Upper lobe of right lung (tissue), 1 donor: ENCODE measurements at regions not wholly inside any gene's neighbourhood (a gene's known extent, or its start where the extent isn't known, plus 50 kb on each side); places are given as distances from the start of the nearest gene placed in this dataset.

Source experiments
- ATAC-seq: fragments of 200-7000 bp; cut with Tn5 transposase; one replicate; pipeline ENCODE4 v1.9.1; 2020; ENCODE audit warnings: mild to moderate bottlenecking, moderate library complexity
- DNase-seq: peaks from one replicate; pipeline ENCODE4 v3.0.0-alpha.2; 2020
- H3K27ac ChIP-seq: fragments of 200-600 bp; one replicate; pipeline ENCODE4 v1.8.0; 2022
- H3K27me3 ChIP-seq: fragments of 200-600 bp; one replicate; pipeline ENCODE4 v1.8.0; 2022; ENCODE audit warnings: mild to moderate bottlenecking
- H3K36me3 ChIP-seq: fragments of 200-600 bp; one replicate; pipeline ENCODE4 v1.8.0; 2022
- H3K4me1 ChIP-seq: fragments of 200-600 bp; one replicate; pipeline ENCODE4 v1.8.0; 2022
- H3K4me3 ChIP-seq: fragments of 200-600 bp; one replicate; pipeline ENCODE4 v1.8.0; 2022; ENCODE audit warnings: mild to moderate bottlenecking
- H3K9me3 ChIP-seq: fragments of 200-600 bp; one replicate; pipeline ENCODE4 v1.8.0; 2022
- intact Hi-C: fragments of 100-400 bp; cut with DNase I; formaldehyde crosslinking; loops from one replicate; pipeline ENCODE4 v1.11.0; 2022
- TF ChIP-seq, protein P1 (sequence below): fragments of 200-600 bp; IDR thresholded peaks from one replicate; pipeline ENCODE4 v1.8.0; 2022; ENCODE audit warnings: antibody characterized with exemption
- donor health status: DM: no; HTN: yes; CAD: no; lungs with severe emphysema.

- Histone ChIP-seq H3K4me3 (no peak overlapping the region), H3K27me3 (no peaks in the 10 kb centered on the region), H3K9me3 (no peaks in the 10 kb centered on the region), H3K27ac (no peak overlapping the region), H3K4me1 (no peaks in the 10 kb centered on the region), H3K36me3 (no peaks in the 10 kb centered on the region)
- DNase-seq (no peak), ATAC-seq (no peak)
- TF ChIP-seq, protein P1, sequence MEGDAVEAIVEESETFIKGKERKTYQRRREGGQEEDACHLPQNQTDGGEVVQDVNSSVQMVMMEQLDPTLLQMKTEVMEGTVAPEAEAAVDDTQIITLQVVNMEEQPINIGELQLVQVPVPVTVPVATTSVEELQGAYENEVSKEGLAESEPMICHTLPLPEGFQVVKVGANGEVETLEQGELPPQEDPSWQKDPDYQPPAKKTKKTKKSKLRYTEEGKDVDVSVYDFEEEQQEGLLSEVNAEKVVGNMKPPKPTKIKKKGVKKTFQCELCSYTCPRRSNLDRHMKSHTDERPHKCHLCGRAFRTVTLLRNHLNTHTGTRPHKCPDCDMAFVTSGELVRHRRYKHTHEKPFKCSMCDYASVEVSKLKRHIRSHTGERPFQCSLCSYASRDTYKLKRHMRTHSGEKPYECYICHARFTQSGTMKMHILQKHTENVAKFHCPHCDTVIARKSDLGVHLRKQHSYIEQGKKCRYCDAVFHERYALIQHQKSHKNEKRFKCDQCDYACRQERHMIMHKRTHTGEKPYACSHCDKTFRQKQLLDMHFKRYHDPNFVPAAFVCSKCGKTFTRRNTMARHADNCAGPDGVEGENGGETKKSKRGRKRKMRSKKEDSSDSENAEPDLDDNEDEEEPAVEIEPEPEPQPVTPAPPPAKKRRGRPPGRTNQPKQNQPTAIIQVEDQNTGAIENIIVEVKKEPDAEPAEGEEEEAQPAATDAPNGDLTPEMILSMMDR: no peak
- intact Hi-C loops: no loop called here
Measured at GRCh38 chr13:79765331-79765730, 284.4 kb downstream of the NDFIP2 start.

DNA sequence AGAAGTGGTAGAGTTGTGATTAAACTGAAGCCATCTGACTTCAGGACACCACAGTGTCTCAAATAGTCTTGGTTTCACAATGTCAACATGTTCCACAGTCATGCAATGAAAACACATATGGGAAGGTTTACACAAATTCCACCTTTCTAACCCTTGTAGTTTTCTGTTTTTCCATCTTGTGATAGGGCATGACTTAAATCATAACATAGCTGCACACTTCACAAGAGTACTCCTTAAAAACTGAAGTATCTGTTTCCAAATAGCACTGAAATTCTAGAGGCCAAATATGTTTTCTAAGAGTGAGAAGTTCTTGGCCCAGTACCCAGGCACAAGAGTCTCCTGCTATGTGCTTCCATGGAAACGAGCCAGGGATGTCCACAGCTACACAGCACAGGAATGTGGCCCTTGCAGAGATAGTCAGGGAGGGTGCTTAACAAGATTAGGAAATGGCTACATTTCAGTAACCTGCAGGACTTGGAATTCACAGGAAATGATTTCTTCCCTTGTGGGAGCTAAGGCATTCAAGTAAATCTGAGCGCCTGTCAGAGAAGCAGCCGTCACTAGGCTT lies 269.1 kb downstream of the NDFIP2 start:
- TF ChIP-seq, protein P1: no peak
- DNase-seq (no peak), ATAC-seq (peak; percentile 95)
- intact Hi-C loops: no loop called here
- Histone ChIP-seq H3K27me3 (no peaks in the 10 kb centered on the region), H3K4me3 (no peak overlapping the region), H3K27ac (no peak overlapping the region), H3K36me3 (no peaks in the 10 kb centered on the region), H3K9me3 (no peaks in the 10 kb centered on the region), H3K4me1 (peaks cover 10% of the 10 kb centered on the region)

DNA sequence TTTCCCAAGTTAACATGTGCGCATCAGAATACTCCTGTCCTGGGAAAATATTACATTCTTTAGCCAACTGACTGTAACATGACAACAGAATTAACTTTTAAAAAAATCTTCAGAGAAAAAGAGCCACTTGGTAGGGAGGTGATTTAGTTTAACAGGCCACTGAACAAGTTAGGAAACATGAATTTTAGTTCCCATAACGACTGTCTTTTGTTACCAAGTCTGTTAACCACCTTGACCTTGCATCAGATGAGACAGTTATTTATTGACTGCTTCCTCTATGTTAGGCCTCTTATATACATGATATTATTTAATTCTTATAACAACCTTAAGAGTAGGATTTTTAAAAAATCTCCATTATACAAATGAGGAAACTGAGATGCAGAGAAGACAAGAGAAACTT lies 268.6 kb downstream of the NDFIP2 start:
- intact Hi-C loops: no loop called here
- no peaks in the 10 kb centered on the region for H3K36me3 ChIP-seq
- TF ChIP-seq, protein P1: no peak
- no peaks in the 10 kb centered on the region for H3K9me3 ChIP-seq
- H3K4me1 ChIP-seq: peaks cover 10% of the 10 kb centered on the region
- no peaks in the 10 kb centered on the region for H3K27me3 ChIP-seq
- H3K4me3 ChIP-seq: no peak overlapping the region
- H3K27ac ChIP-seq: no peak overlapping the region
- ATAC-seq (no peak), DNase-seq (no peak)

DNA sequence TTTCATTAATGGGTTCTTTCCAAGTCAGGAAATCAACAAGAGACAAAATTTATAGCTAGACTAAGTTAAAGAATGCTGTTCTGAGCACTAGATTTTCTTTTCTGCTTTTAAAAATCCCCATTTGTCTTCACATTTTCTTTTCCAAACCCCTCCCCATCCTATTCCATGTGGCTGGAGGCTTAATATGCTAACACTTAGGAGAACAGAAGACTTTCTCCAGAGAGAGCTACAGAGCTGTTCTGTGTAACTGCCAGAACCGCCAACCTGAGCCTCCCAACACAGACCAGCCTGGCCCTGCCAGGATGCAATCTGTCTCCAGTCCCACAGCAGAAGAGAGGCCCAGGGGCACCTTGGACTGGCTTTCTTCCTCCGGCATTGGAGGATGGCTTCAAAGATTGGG lies 264.1 kb downstream of the NDFIP2 start:
- Histone ChIP-seq H3K27me3 (no peaks in the 10 kb centered on the region), H3K27ac (no peak overlapping the region), H3K4me3 (no peak overlapping the region), H3K36me3 (no peaks in the 10 kb centered on the region), H3K4me1 (peaks cover 10% of the 10 kb centered on the region), H3K9me3 (no peaks in the 10 kb centered on the region)
- DNase-seq (no peak), ATAC-seq (no peak)
- TF ChIP-seq, protein P1: no peak
- intact Hi-C loops: no loop called here

GRCh38 chr13:79742923-79743322 lies 262.0 kb downstream of the NDFIP2 start:
- Histone ChIP-seq H3K9me3 (no peaks in the 10 kb centered on the region), H3K4me3 (no peak overlapping the region), H3K36me3 (no peaks in the 10 kb centered on the region), H3K4me1 (no peaks in the 10 kb centered on the region), H3K27me3 (no peaks in the 10 kb centered on the region), H3K27ac (no peak overlapping the region)
- TF ChIP-seq, protein P1: no peak
- ATAC-seq (no peak), DNase-seq (no peak)
- intact Hi-C loops: no loop called here

- peak; percentile 36 for ATAC-seq
Measured at GRCh38 chr13:79740991-79741390, 260.0 kb downstream of the NDFIP2 start.

More at GRCh38 chr13:79740991-79741390, 260.0 kb downstream of the NDFIP2 start:
- Histone ChIP-seq H3K4me3 (no peak overlapping the region), H3K9me3 (no peaks in the 10 kb centered on the region), H3K27ac (no peak overlapping the region), H3K27me3 (no peaks in the 10 kb centered on the region), H3K36me3 (no peaks in the 10 kb centered on the region), H3K4me1 (no peaks in the 10 kb centered on the region)
- no peak for DNase-seq
- TF ChIP-seq, protein P1: no peak
- intact Hi-C loops: no loop called here
